Glomerular visceral epithelial cell (primary cell): ENCODE measurements at regions not wholly inside any gene's neighbourhood (a gene's known extent, or its start where the extent isn't known, plus 50 kb on each side); places are given as distances from the start of the nearest gene placed in this dataset.

ENCODE experiments used
- DNase-seq: peaks from one replicate; pipeline ENCODE4 v3.0.0-alpha.2; 2016; ENCODE audit errors: extremely low spot score

- no peak for DNase-seq
Measured at GRCh38 chr11:128262463-128263345, 324.7 kb downstream of the ETS1 start.

GRCh38 chr11:128261011-128261421 lies 326.3 kb downstream of the ETS1 start:
- no peak for DNase-seq

GRCh38 chr11:128260398-128260797 lies 327.0 kb downstream of the ETS1 start:
- DNase-seq = no peak

GRCh38 chr11:128259816-128260215 lies 327.5 kb downstream of the ETS1 start:
- DNase-seq = no peak

- DNase-seq = no peak
Measured at GRCh38 chr11:128254941-128255340, 332.4 kb downstream of the ETS1 start.

GRCh38 chr11:128251140-128251539 lies 336.2 kb downstream of the ETS1 start:
- no peak for DNase-seq

GRCh38 chr11:128250482-128250881 lies 336.9 kb downstream of the ETS1 start:
- no peak for DNase-seq

GRCh38 chr11:128246810-128247594 lies 340.4 kb downstream of the ETS1 start:
- DNase-seq = no peak

GRCh38 chr11:128246364-128246801 lies 341.0 kb downstream of the ETS1 start:
- no peak for DNase-seq

GRCh38 chr11:128244871-128245270 lies 342.5 kb downstream of the ETS1 start:
- DNase-seq = no peak

- DNase-seq = no peak
Measured at GRCh38 chr11:128242451-128242850, 344.9 kb downstream of the ETS1 start.

- no peak for DNase-seq
Measured at GRCh38 chr11:128240546-128240945, 346.8 kb downstream of the ETS1 start.

- no peak for DNase-seq
Measured at GRCh38 chr11:128239306-128239705, 348.1 kb downstream of the ETS1 start.

- DNase-seq = no peak
Measured at GRCh38 chr11:128238521-128239265, 348.7 kb downstream of the ETS1 start.

- no peak for DNase-seq
Measured at GRCh38 chr11:128236506-128237498, 350.6 kb downstream of the ETS1 start.

GRCh38 chr11:128235958-128236357 lies 351.4 kb downstream of the ETS1 start:
- DNase-seq = no peak

- DNase-seq = no peak
Measured at GRCh38 chr11:128235426-128235825, 351.9 kb downstream of the ETS1 start.

GRCh38 chr11:128234143-128234542 lies 353.2 kb downstream of the ETS1 start:
- DNase-seq = no peak

GRCh38 chr11:128232588-128232987 lies 354.8 kb downstream of the ETS1 start:
- DNase-seq = no peak

GRCh38 chr11:128231845-128232410 lies 355.4 kb downstream of the ETS1 start:
- DNase-seq = no peak

- no peak for DNase-seq
Measured at GRCh38 chr11:128227466-128227865, 359.9 kb downstream of the ETS1 start.
